Neural cell (in vitro differentiated cells): ENCODE measurements at regions not wholly inside any gene's neighbourhood (a gene's known extent, or its start where the extent isn't known, plus 50 kb on each side); places are given as distances from the start of the nearest gene placed in this dataset.

Experiments used
- H2AFZ ChIP-seq: fragments of 200-600, 300-800 bp; sonication (generic), shearing (Covaris generic); 2 replicates; pipeline ENCODE4 v1.6.0; 2014; ENCODE audit warnings: low read depth, mild to moderate bottlenecking, antibody characterized with exemption, low read length, moderate library complexity
- H3F3A ChIP-seq: fragments of 200-600 bp; shearing (Covaris generic); 2 replicates; pipeline ENCODE4 v1.6.1; 2016; ENCODE audit warnings: mild to moderate bottlenecking, moderate library complexity, mixed read lengths, antibody characterized with exemption, low read length; ENCODE audit not compliant: insufficient read depth, poor library complexity, severe bottlenecking
- H3K27ac ChIP-seq: fragments of 200-600, 300-800 bp; sonication (generic), shearing (Covaris generic); 2 replicates; pipeline ENCODE4 v1.5.1; 2014; ENCODE audit warnings: mild to moderate bottlenecking, low read length, moderate library complexity
- H3K27me3 ChIP-seq: fragments of 300-800, 200-600 bp; sonication (generic), shearing (Covaris generic); 2 replicates; pipeline ENCODE4 v1.6.0; 2014; ENCODE audit warnings: mild to moderate bottlenecking, low read depth, low read length, moderate library complexity; ENCODE audit not compliant: insufficient read depth
- H3K36me3 ChIP-seq: fragments of 300-800, 200-600 bp; sonication (generic), shearing (Covaris generic); 2 replicates; pipeline ENCODE4 v1.5.1; 2014; ENCODE audit warnings: mild to moderate bottlenecking, antibody characterized with exemption, low read length, moderate library complexity; ENCODE audit not compliant: insufficient read depth
- H3K4me2 ChIP-seq: fragments of 300-800, 200-600 bp; sonication (generic), shearing (Covaris generic); 2 replicates; pipeline ENCODE4 v1.6.0; 2014; ENCODE audit warnings: mild to moderate bottlenecking, low read length
- H3K4me3 ChIP-seq: fragments of 300-800, 200-600 bp; sonication (generic), shearing (Covaris generic); 2 replicates; pipeline ENCODE4 v1.5.1; 2014; ENCODE audit warnings: mild to moderate bottlenecking, low read length, moderate library complexity
- H3K79me2 ChIP-seq: fragments of 200-600 bp; shearing (Covaris generic); replicated peaks from 2 replicates; pipeline ENCODE4 v1.6.0; 2014; ENCODE audit warnings: mild to moderate bottlenecking, low read length, moderate library complexity; ENCODE audit not compliant: insufficient read depth
- H3K9ac ChIP-seq: fragments of 300-800, 200-600 bp; sonication (generic), shearing (Covaris generic); 2 replicates; pipeline ENCODE4 v1.6.1; 2016; ENCODE audit warnings: mild to moderate bottlenecking, low read length, mixed read lengths
- H3K9me2 ChIP-seq: fragments of 200-600 bp; shearing (Covaris generic); 2 replicates; pipeline ENCODE4 v1.6.1; 2016; ENCODE audit warnings: mild to moderate bottlenecking, low read length, mixed read lengths; ENCODE audit not compliant: insufficient read depth
- H3K9me3 ChIP-seq: fragments of 200-600, 300-800 bp; sonication (generic), shearing (Covaris generic); 2 replicates; pipeline ENCODE4 v1.6.1; 2016; ENCODE audit warnings: mild to moderate bottlenecking, mixed run types, low read length, moderate library complexity, mixed read lengths
- H4K20me1 ChIP-seq: fragments of 200-600 bp; shearing (Covaris generic); 2 replicates; pipeline ENCODE4 v1.6.1; 2016; ENCODE audit warnings: mild to moderate bottlenecking, mixed run types; ENCODE audit not compliant: insufficient read depth
- CTCF ChIP-seq: fragments of 450-650 bp; IDR thresholded peaks from 2 replicates; pipeline ENCODE4 v1.5.1; 2014; ENCODE audit warnings: antibody characterized with exemption, mild to moderate bottlenecking, moderate library complexity; ENCODE audit not compliant: poor library complexity, severe bottlenecking
- EP300 ChIP-seq: fragments of 450-650 bp; conservative IDR thresholded peaks from 2 replicates; pipeline ENCODE4 v1.6.1; 2014; ENCODE audit warnings: antibody characterized with exemption, mild to moderate bottlenecking, moderate library complexity; ENCODE audit not compliant: poor library complexity, severe bottlenecking
- EZH2 ChIP-seq: fragments of 200-600, 300-800 bp; shearing (Covaris generic), sonication (generic); IDR thresholded peaks from 2 replicates; pipeline ENCODE4 v1.6.1; 2014; ENCODE audit warnings: antibody characterized with exemption, low read length, borderline replicate concordance, mild to moderate bottlenecking; ENCODE audit not compliant: insufficient read depth, poor library complexity, severe bottlenecking
- MXI1 ChIP-seq: fragments of 450-650 bp; conservative IDR thresholded peaks from 2 replicates; pipeline ENCODE4 v1.6.1; 2014; ENCODE audit warnings: antibody characterized with exemption, mild to moderate bottlenecking; ENCODE audit not compliant: poor library complexity, severe bottlenecking
- POLR2AphosphoS5 ChIP-seq: IDR thresholded peaks from 2 replicates; pipeline ENCODE4 v1.6.1; 2012
- RAD21 ChIP-seq: fragments of 450-650 bp; conservative IDR thresholded peaks from 2 replicates; pipeline ENCODE4 v1.6.1; 2014; ENCODE audit warnings: antibody characterized with exemption, mild to moderate bottlenecking, moderate library complexity
- SMC3 ChIP-seq: fragments of 450-650 bp; conservative IDR thresholded peaks from 2 replicates; pipeline ENCODE4 v1.6.1; 2014; ENCODE audit warnings: antibody characterized with exemption, mild to moderate bottlenecking, moderate library complexity; ENCODE audit not compliant: poor library complexity
- TAF1 ChIP-seq: IDR thresholded peaks from 2 replicates; pipeline ENCODE4 v1.6.1; 2012; ENCODE audit warnings: low read depth

- no peaks in the 10 kb centered on the region for H4K20me1 ChIP-seq
- TF ChIP-seq POLR2AphosphoS5 (no peak), EP300 (no peak), SMC3 (no peak)
Measured at GRCh38 chr5:82849885-82850284, 227.3 kb downstream of the TMEM167A start.

GRCh38 chr5:82847562-82847961 is 229.6 kb downstream of the TMEM167A start:
- H3K4me3 ChIP-seq, result no peak overlapping the region
- H3K27me3 ChIP-seq, result no peaks in the 10 kb centered on the region
- no peak overlapping the region for H3K27ac ChIP-seq
- H3K79me2 ChIP-seq, result no peaks in the 10 kb centered on the region
- no peak overlapping the region for H3K4me2 ChIP-seq
- H3K9me2 ChIP-seq, result no peaks in the 10 kb centered on the region
- H3K36me3 ChIP-seq, result no peaks in the 10 kb centered on the region
- H4K20me1 ChIP-seq, result no peaks in the 10 kb centered on the region
- no peak for TF ChIP-seq POLR2AphosphoS5
- no peak for TF ChIP-seq SMC3
- TF ChIP-seq EZH2, result no peak
- no peak for TF ChIP-seq EP300
- TF ChIP-seq CTCF, result no peak
- no peak for TF ChIP-seq MXI1
- H3F3A ChIP-seq, result no peaks in the 10 kb centered on the region
- no peak overlapping the region for H3K9ac ChIP-seq
- no peaks in the 10 kb centered on the region for H3K9me3 ChIP-seq
- no peak overlapping the region for H2AFZ ChIP-seq

More at GRCh38 chr5:82849885-82850284, 227.3 kb downstream of the TMEM167A start:
- H3K9ac ChIP-seq, result no peak overlapping the region
- no peak overlapping the region for H3K4me3 ChIP-seq
- H3K27ac ChIP-seq, result no peak overlapping the region
- no peaks in the 10 kb centered on the region for H3K9me3 ChIP-seq
- H2AFZ ChIP-seq, result no peak overlapping the region
- H3K4me2 ChIP-seq, result no peak overlapping the region
- H3K9me2 ChIP-seq, result no peaks in the 10 kb centered on the region
- H3K27me3 ChIP-seq, result no peaks in the 10 kb centered on the region
- no peaks in the 10 kb centered on the region for H3K36me3 ChIP-seq
- no peaks in the 10 kb centered on the region for H3K79me2 ChIP-seq
- no peaks in the 10 kb centered on the region for H3F3A ChIP-seq

DNA sequence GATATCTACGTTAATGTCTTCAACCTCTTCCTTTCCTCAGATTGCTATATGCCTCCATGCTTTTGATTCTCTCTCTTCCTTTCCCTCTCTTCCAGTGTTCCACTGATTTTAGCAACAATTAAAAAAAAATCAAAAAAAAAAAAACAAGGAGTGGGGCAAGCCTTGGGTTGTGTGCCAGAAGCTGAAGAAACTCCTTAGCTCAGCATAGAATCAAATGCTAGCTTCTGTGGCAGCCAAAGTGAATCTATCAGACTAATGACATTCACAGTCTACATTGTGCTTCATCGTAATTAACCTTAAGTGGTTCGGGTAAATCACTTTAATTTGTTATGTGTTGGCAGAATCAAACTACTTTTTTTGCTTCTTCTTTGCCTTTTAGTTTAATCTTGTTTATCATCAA is 237.3 kb downstream of the TMEM167A start:
- no peak for TF ChIP-seq POLR2AphosphoS5
- no peak for TF ChIP-seq EZH2
- no peak for TF ChIP-seq RAD21
- no peak for TF ChIP-seq TAF1
- no peak for TF ChIP-seq CTCF
- TF ChIP-seq MXI1, result no peak
- Histone ChIP-seq H3K36me3 (no peaks in the 10 kb centered on the region), H3K4me3 (no peak overlapping the region)

More for the DNA sequence above, 237.3 kb downstream of the TMEM167A start:
- Histone ChIP-seq H4K20me1 (no peaks in the 10 kb centered on the region), H3K9ac (no peak overlapping the region), H3K27me3 (no peaks in the 10 kb centered on the region), H3K4me2 (no peak overlapping the region), H3K9me2 (no peaks in the 10 kb centered on the region), H3K79me2 (no peaks in the 10 kb centered on the region), H3K9me3 (peaks cover 11% of the 10 kb centered on the region), H3F3A (no peaks in the 10 kb centered on the region), H2AFZ (no peak overlapping the region), H3K27ac (no peak overlapping the region)
